ENCODE measurements at regions not wholly inside any gene's neighbourhood (a gene's known extent, or its start where the extent isn't known, plus 50 kb on each side); places are given as distances from the start of the nearest gene placed in this dataset.

DNA sequence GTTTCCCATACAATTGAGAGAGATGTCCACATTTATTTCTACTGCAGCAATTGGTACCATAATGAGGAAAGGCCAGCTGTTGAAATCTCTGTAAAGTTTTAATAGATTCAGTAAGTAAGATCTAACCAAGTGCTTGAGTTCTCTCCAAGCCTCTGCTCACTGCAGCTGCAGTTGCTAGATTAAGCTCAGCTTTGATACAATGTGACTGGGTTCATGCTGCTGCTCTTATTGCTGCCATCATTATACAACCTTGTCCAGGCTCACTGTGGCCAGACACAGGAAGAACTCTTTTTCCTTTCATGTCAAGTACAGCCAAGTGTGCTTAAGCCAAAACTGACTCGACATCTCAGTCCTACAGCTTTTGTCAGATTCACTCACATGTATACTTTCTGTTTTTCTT is 423.5 kb downstream of the GJA1 start:
- CTCF ChIA-PET = interaction anchor here (0.6 to 1.7 kb wide), 2 partner anchors 9 to 423 kb away, joined by 3 to 8 read pairs; no protein-coding TSS in a partner anchor
- FAIRE-seq = no peak
- Histone ChIP-seq H3K4me3 (no peak overlapping the region), H3K4me2 (no peak overlapping the region), H3K9me3 (no peaks in the 10 kb centered on the region), H3K4me1 (no peaks in the 10 kb centered on the region), H3K27ac (no peak overlapping the region)
- no peak for DNase-seq (ENCODE audit: low read depth in 1 of 2, low spot score in 1 of 2)
- POLR2A ChIA-PET = no interaction called here
- no peak for ATAC-seq
- no peak for TF ChIP-seq CHD2 (IDR thresholded peaks at IDR 0.05; ENCODE audit: low read length, partially characterized antibody)
- no peak for TF ChIP-seq MYC (IDR thresholded peaks at IDR 0.05; ENCODE audit: borderline replicate concordance, low read length)
- no peak for TF ChIP-seq GATA3 (IDR thresholded peaks at IDR 0.05; ENCODE audit: borderline replicate concordance)
- TF ChIP-seq RAD21 (conservative IDR thresholded peaks at IDR 0.05 in 1 of 2, IDR thresholded peaks at IDR 0.05 in 1 of 2) = no peak
- TF ChIP-seq ZC3H11A (IDR thresholded peaks at IDR 0.05) = no peak
- TF ChIP-seq, protein P1, sequence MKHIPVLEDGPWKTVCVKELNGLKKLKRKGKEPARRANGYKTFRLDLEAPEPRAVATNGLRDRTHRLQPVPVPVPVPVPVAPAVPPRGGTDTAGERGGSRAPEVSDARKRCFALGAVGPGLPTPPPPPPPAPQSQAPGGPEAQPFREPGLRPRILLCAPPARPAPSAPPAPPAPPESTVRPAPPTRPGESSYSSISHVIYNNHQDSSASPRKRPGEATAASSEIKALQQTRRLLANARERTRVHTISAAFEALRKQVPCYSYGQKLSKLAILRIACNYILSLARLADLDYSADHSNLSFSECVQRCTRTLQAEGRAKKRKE (CRISPR knock-in tag; IDR thresholded peaks at IDR 0.05; ENCODE audit: low read depth) = no peak
- no peak for TF ChIP-seq MAX (IDR thresholded peaks at IDR 0.05)
- TF ChIP-seq EHF (CRISPR knock-in tag; IDR thresholded peaks at IDR 0.05) = no peak
- TF ChIP-seq CHD4 (IDR thresholded peaks at IDR 0.05; ENCODE audit: borderline replicate concordance) = no peak
- 71% methylated on average over 1 of the region's 1 CpG for WGBS (ENCODE audit: missing lambda C conversion rate)

- no peak for ATAC-seq
- Histone ChIP-seq H3K9me3 (no peaks in the 10 kb centered on the region), H3K4me1 (no peaks in the 10 kb centered on the region; the same call in 2 of the 3 replicates), H3K4me2 (no peak overlapping the region), H3K4me3 (no peak overlapping the region), H3K27ac (no peak overlapping the region)
- POLR2A ChIA-PET = no interaction called here
- 45% methylated on average over 1 of the region's 1 CpG for WGBS (ENCODE audit: missing lambda C conversion rate)
- CTCF ChIA-PET = no interaction called here
- no peak for DNase-seq (ENCODE audit: low read depth in 1 of 2, low spot score in 1 of 2)
- TF ChIP-seq HOXA7 (CRISPR knock-in tag; IDR thresholded peaks at IDR 0.05) (no peak), MAFK (IDR thresholded peaks at IDR 0.05; ENCODE audit: partially characterized antibody) (no peak)
- TF ChIP-seq, protein P2, sequence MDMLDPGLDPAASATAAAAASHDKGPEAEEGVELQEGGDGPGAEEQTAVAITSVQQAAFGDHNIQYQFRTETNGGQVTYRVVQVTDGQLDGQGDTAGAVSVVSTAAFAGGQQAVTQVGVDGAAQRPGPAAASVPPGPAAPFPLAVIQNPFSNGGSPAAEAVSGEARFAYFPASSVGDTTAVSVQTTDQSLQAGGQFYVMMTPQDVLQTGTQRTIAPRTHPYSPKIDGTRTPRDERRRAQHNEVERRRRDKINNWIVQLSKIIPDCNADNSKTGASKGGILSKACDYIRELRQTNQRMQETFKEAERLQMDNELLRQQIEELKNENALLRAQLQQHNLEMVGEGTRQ (IDR thresholded peaks at IDR 0.05) = no peak
- no peak for FAIRE-seq
Observed at GRCh38 chr6:121865811-121866210, 430.4 kb downstream of the GJA1 start.

GRCh38 chr6:121867095-121867494 is 431.6 kb downstream of the GJA1 start:
- FAIRE-seq (no peak), ATAC-seq (no peak), DNase-seq (ENCODE audit: low read depth in 1 of 2, low spot score in 1 of 2) (no peak)
- POLR2A ChIA-PET = no interaction called here
- no peaks in the 10 kb centered on the region for H3K9me3 ChIP-seq
- no peak overlapping the region for H3K4me2 ChIP-seq
- 41% methylated on average over 2 of the region's 2 CpGs for WGBS (ENCODE audit: missing lambda C conversion rate)
- H3K4me1 ChIP-seq = no peaks in the 10 kb centered on the region; the same call in 2 of the 3 replicates
- H3K4me3 ChIP-seq = no peak overlapping the region
- no peak overlapping the region for H3K27ac ChIP-seq
- CTCF ChIA-PET = no interaction called here
- no peak for TF ChIP-seq BHLHE40 (IDR thresholded peaks at IDR 0.05; ENCODE audit: low read depth, low read length)
- TF ChIP-seq CEBPB (IDR thresholded peaks at IDR 0.05) = no peak
- no peak for TF ChIP-seq HOXA7 (CRISPR knock-in tag; IDR thresholded peaks at IDR 0.05)
- TF ChIP-seq KDM1A (IDR thresholded peaks at IDR 0.05; ENCODE audit: low read depth) = no peak
- TF ChIP-seq CTCF (IDR thresholded peaks at IDR 0.05) = no peak
- no peak for TF ChIP-seq ZNF302 (CRISPR knock-in tag; IDR thresholded peaks at IDR 0.05)
- TF ChIP-seq, protein P3, sequence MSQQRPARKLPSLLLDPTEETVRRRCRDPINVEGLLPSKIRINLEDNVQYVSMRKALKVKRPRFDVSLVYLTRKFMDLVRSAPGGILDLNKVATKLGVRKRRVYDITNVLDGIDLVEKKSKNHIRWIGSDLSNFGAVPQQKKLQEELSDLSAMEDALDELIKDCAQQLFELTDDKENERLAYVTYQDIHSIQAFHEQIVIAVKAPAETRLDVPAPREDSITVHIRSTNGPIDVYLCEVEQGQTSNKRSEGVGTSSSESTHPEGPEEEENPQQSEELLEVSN (IDR thresholded peaks at IDR 0.05; ENCODE audit: borderline replicate concordance, low read depth) = no peak

All from A549 (cell line).